OCI-LY1 (cell line): ENCODE measurements at regions not wholly inside any gene's neighbourhood (a gene's known extent, or its start where the extent isn't known, plus 50 kb on each side); places are given as distances from the start of the nearest gene placed in this dataset.

Experiments
- CTCF ChIP-seq: fragments of 200-600 bp; sonication (generic), shearing (Covaris generic); IDR thresholded peaks from 2 replicates; pipeline ENCODE4 v1.5.1; 2017; ENCODE audit warnings: mild to moderate bottlenecking, antibody characterized with exemption, low read length, moderate library complexity, mixed read lengths
- EZH2 ChIP-seq: fragments of 200-600 bp; sonication (generic), shearing (Covaris generic); IDR thresholded peaks from 2 replicates; pipeline ENCODE4 v1.8.0; 2017; ENCODE audit warnings: borderline replicate concordance, mixed run types, mild to moderate bottlenecking, antibody characterized with exemption, low read length, moderate library complexity, mixed read lengths

GRCh38 chr4:149238097-149238496 is 577.5 kb downstream of the IQCM start:
- TF ChIP-seq CTCF (no peak), EZH2 (no peak)
